K562 (cell line): ENCODE measurements at regions not wholly inside any gene's neighbourhood (a gene's known extent, or its start where the extent isn't known, plus 50 kb on each side); places are given as distances from the start of the nearest gene placed in this dataset.
"Not testable (repeated sequence)": the region's sequence is repeated elsewhere in the genome, so short reads cannot be mapped to it uniquely, and the experiment has no call there.

Experiments used
- ATAC-seq: fragments of 200-7000 bp; cut with Tn5 transposase; 3 replicates; pipeline ENCODE4 v1.9.1; 2020; ENCODE audit warnings: moderate library complexity
- BruUV-seq: library from RNA; stranded (reverse); fragments of 400-500 nt; replicated peaks from 2 replicates; lab custom pipeline; 2021; lab: Mats Ljungman, UMichigan
- CTCF ChIA-PET: fragments of 300-600 bp; formaldehyde crosslinking; extraction: SDS; loops from one replicate; lab custom pipeline; 2021; ENCODE audit warnings: low intra/inter-chr PET ratio; lab: Yijun Ruan, JAX
- POLR2A ChIA-PET: fragments of 300-600, 350-650 bp; sonication (Branson Sonifier 250); formaldehyde crosslinking; extraction: SDS; loops from one replicate; lab custom pipeline; 2021; ENCODE audit warnings: antibody characterized with exemption, inconsistent platforms; lab: Yijun Ruan, JAX
- DNase-seq, 4 experiments: peaks; one replicate each; pipeline versions ENCODE4 v3.0.0 to v3.0.0-alpha.2; 2011 to 2018; ENCODE audit warnings: low spot score in 3 of 4, mixed read lengths in 3 of 4; ENCODE audit errors: extremely low read depth in 1 of 4
- FAIRE-seq: peaks from 2 replicates; lab custom pipeline; 2011; peaks lifted over from hg19 to GRCh38; lab: Jason Lieb, UNC
- H2AFZ ChIP-seq: 2 replicates; pipeline ENCODE4 v1.6.0; 2011; ENCODE audit warnings: low read depth, low read length, control low read depth, inconsistent platforms
- H3K27ac ChIP-seq: fragments of 200-600 bp; 3 replicates; pipeline ENCODE4 v1.8.0; 2011; ENCODE audit warnings: low read depth, mild to moderate bottlenecking, control low read depth, inconsistent platforms, low read length, moderate library complexity, mixed read lengths; ENCODE audit errors: extremely low read depth
- H3K27me3 ChIP-seq, 2 experiments: fragments of 300-600 bp in 1 of 2; 2 replicates in 1 of 2; 3 replicates in 1 of 2; pipeline versions ENCODE4 v1.6.0 to v1.8.0; 2011; ENCODE audit warnings: inconsistent platforms in 2 of 2, low read length in 2 of 2, mild to moderate bottlenecking in 1 of 2, mixed read lengths in 1 of 2, moderate library complexity in 1 of 2; ENCODE audit not compliant: control insufficient read depth in 2 of 2, insufficient read depth in 2 of 2
- H3K36me3 ChIP-seq: fragments of 300-600 bp; 3 replicates; pipeline ENCODE4 v1.8.0; 2011; ENCODE audit warnings: mild to moderate bottlenecking, low read length, inconsistent platforms; ENCODE audit not compliant: control insufficient read depth, insufficient read depth
- H3K4me1 ChIP-seq, 2 experiments: fragments of 200-600 bp in 1 of 2; replicated peaks in 1 of 2; 2 replicates in 1 of 2; 3 replicates in 1 of 2; pipeline versions ENCODE4 v1.5.1 to v1.8.0; 2011; ENCODE audit warnings: inconsistent platforms in 2 of 2, low read length in 2 of 2, mild to moderate bottlenecking in 1 of 2, mixed read lengths in 1 of 2, moderate library complexity in 1 of 2; ENCODE audit not compliant: control insufficient read depth in 2 of 2, insufficient read depth in 2 of 2
- H3K4me2 ChIP-seq: 2 replicates; pipeline ENCODE4 v1.6.1; 2011; ENCODE audit warnings: low read length, control low read depth, inconsistent platforms, mixed read lengths; ENCODE audit not compliant: insufficient read depth
- H3K4me3 ChIP-seq: fragments of 200-600 bp; sonication (generic), shearing (Covaris generic); 2 replicates; pipeline ENCODE4 v1.5.1; 2016; ENCODE audit warnings: control low read depth, inconsistent platforms
- H3K79me2 ChIP-seq: fragments of 200-600 bp; 3 replicates; pipeline ENCODE4 v1.8.0; 2011; ENCODE audit warnings: low read length, inconsistent platforms; ENCODE audit not compliant: control insufficient read depth, insufficient read depth
- H3K9ac ChIP-seq, 2 experiments: 2 replicates each; pipeline versions ENCODE4 v1.6.0 to v1.6.1; 2011; ENCODE audit warnings: low read depth in 2 of 2, low read length in 2 of 2, control low read depth in 1 of 2, inconsistent platforms in 1 of 2, mild to moderate bottlenecking in 1 of 2, mixed read lengths in 1 of 2; ENCODE audit not compliant: insufficient read depth in 1 of 2
- H3K9me1 ChIP-seq: one replicate; pipeline ENCODE4 v1.6.0; 2011; ENCODE audit warnings: inconsistent platforms, mild to moderate bottlenecking, low read length, moderate library complexity; ENCODE audit not compliant: control insufficient read depth, insufficient read depth
- H3K9me3 ChIP-seq: replicated peaks from 2 replicates; pipeline ENCODE4 v1.5.1; 2011; ENCODE audit warnings: low read depth, low read length, inconsistent platforms; ENCODE audit not compliant: control insufficient read depth, insufficient read depth
- H4K20me1 ChIP-seq: replicated peaks from 2 replicates; pipeline ENCODE4 v1.6.1; 2011; ENCODE audit warnings: low read length, inconsistent platforms, mixed read lengths; ENCODE audit not compliant: control insufficient read depth, insufficient read depth
- EGR1 ChIP-seq: fragments of 450-650 bp; conservative IDR thresholded peaks from 2 replicates; pipeline ENCODE4 v1.6.1; 2017; ENCODE audit warnings: mild to moderate bottlenecking
- ETV5 ChIP-seq: sonication (generic); formaldehyde crosslinking; IDR thresholded peaks from 2 replicates; pipeline ENCODE4 v1.4.0; 2020; ENCODE audit warnings: low read depth, mild to moderate bottlenecking, missing genetic modification reagents
- NFRKB ChIP-seq: fragments of 450-650 bp; IDR thresholded peaks from 2 replicates; pipeline ENCODE4 v1.6.1; 2016; ENCODE audit warnings: low read depth
- NR2C2 ChIP-seq, 2 experiments: fragments of 200-800 bp in 1 of 2; sonication (Bioruptor generic) in 1 of 2; sonication (generic) in 1 of 2; formaldehyde crosslinking in 1 of 2; IDR thresholded peaks; 2 replicates each; pipeline versions ENCODE4 v1.6.1 to v1.8.0; 2016 to 2022; ENCODE audit warnings: mild to moderate bottlenecking in 1 of 2, missing compliant biosample characterization in 1 of 2, missing genetic modification characterization in 1 of 2, missing genetic modification reagents in 1 of 2
- POLR2G ChIP-seq: fragments of 200-400 bp; formaldehyde crosslinking; IDR thresholded peaks from 2 replicates; pipeline ENCODE4 v1.6.1; 2017; ENCODE audit warnings: low read depth, mild to moderate bottlenecking, antibody characterized with exemption, low read length, moderate library complexity
- POLR2H ChIP-seq: IDR thresholded peaks from 2 replicates; pipeline ENCODE4 v1.6.1; 2016; ENCODE audit warnings: missing genetic modification characterization, low read depth, mild to moderate bottlenecking, control low read depth, missing compliant biosample characterization, moderate library complexity
- POU5F1 ChIP-seq: fragments of 150-350 bp; IDR thresholded peaks from 2 replicates; pipeline ENCODE4 v1.6.1; 2014; ENCODE audit warnings: borderline replicate concordance, low read length, low read depth, mild to moderate bottlenecking; ENCODE audit not compliant: partially characterized antibody
- RBFOX2 ChIP-seq: fragments of 200-400 bp; formaldehyde crosslinking; IDR thresholded peaks from 2 replicates; pipeline ENCODE4 v1.6.1; 2017; ENCODE audit warnings: low read depth, mild to moderate bottlenecking, low read length, moderate library complexity
- SUPT5H ChIP-seq: fragments of 450-650 bp; IDR thresholded peaks from 2 replicates; pipeline ENCODE4 v1.6.1; 2016
- TAF7 ChIP-seq: fragments of 450-650 bp; IDR thresholded peaks from 2 replicates; pipeline ENCODE4 v1.6.1; 2016; ENCODE audit warnings: missing genetic modification characterization, missing compliant biosample characterization
- TAF9B ChIP-seq: fragments of 450-650 bp; IDR thresholded peaks from 2 replicates; pipeline ENCODE4 v1.6.1; 2018; ENCODE audit warnings: mild to moderate bottlenecking; ENCODE audit not compliant: partially characterized antibody
- ZNF512 ChIP-seq: IDR thresholded peaks from 2 replicates; pipeline ENCODE4 v1.6.1; 2016; ENCODE audit warnings: missing genetic modification characterization, missing compliant biosample characterization
- WGBS: fragments of 100-300 bp; shearing (Covaris generic); methylation state at CpG from one replicate; pipeline ENCODE4 v1.1.6; 2016; ENCODE audit warnings: low coverage, mixed read lengths; ENCODE audit not compliant: insufficient coverage; ENCODE audit errors: missing lambda C conversion rate; 5-methylcytosine and 5-hydroxymethylcytosine counted together
- in situ Hi-C: fragments of 300-500 bp; cut with MboI; formaldehyde crosslinking; loops from 4 replicates; pipeline ENCODE4 v1.15.0; 2018; ENCODE audit warnings: inconsistent platforms, mixed read lengths
- intact Hi-C: fragments of 100-400 bp; cut with micrococcal nuclease; formaldehyde crosslinking; loops from 2 replicates; pipeline ENCODE4 v1.14.2; 2022

DNA sequence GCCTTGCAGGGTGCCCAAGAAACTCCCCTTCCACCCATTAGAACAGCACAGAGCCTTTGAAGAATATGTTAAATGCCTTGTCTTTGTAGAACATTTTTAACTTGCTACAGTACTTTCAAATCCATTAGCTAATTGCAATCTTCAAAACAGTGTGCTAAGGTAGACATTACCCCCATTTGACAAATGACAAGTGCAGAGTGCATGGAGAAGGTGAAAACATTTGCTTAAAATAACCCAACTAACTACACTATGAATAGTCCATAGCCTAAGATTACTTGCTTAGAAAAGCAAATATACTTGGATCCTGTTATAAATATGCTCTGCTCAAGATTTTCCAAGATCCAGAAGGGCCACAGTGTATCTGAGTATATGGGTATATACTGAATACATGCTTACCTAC, 87.0 kb upstream of the G2E3 start:
- Histone ChIP-seq H3K4me3 (no peak overlapping the region), H4K20me1 (no peaks in the 10 kb centered on the region), H3K4me1 (no peaks in the 10 kb centered on the region; a peak in 1 of 5 replicates), H3K27ac (no peak overlapping the region), H3K27me3 (no peaks in the 10 kb centered on the region), H3K36me3 (peaks cover 16% of the 10 kb centered on the region; the same call in 1 of the 3 replicates), H3K9me1 (no peaks in the 10 kb centered on the region), H3K9me3 (no peaks in the 10 kb centered on the region), H2AFZ (no peak overlapping the region), H3K4me2 (no peak overlapping the region)
- FAIRE-seq (no peak), DNase-seq (no peak), ATAC-seq (peak; percentile 60)
- ChIA-PET POLR2A (interaction anchor here (0.7 to 1.0 kb wide), 2 partner anchors 13 to 17 kb away, joined by 3 to 4 read pairs; no protein-coding TSS in a partner anchor), CTCF (no interaction called here)
- in situ Hi-C loops (no loop called here), intact Hi-C loops (no loop called here)
- no TSS peak for BruUV-seq
- TF ChIP-seq RBFOX2 (0 out of 2 replicates have a peak, but pooled peaks have one; percentile 28), POU5F1 (no peak)
- TF ChIP-seq, all 486 proteins: peak for 1
- peaks cover 23% of the 10 kb centered on the region for H3K79me2 ChIP-seq
- no peak overlapping the region for H3K9ac ChIP-seq

GRCh38 chr14:30473846-30474696, 84.9 kb upstream of the G2E3 start:
- H3K4me2 ChIP-seq, result peak overlapping the region; percentile 46; the same call in 1 of the 2 replicates
- H3K27me3 ChIP-seq; FAIRE-seq; H4K20me1 ChIP-seq; intact Hi-C loops; in situ Hi-C loops; H3K9me3 ChIP-seq; H3K9me1 ChIP-seq; H3K4me1 ChIP-seq; CTCF ChIA-PET; TF ChIP-seq NR2C2 (CRISPR knock-in tag; IDR thresholded peaks at IDR 0.05): not testable (repeated sequence)
- H3K79me2 ChIP-seq, result peaks cover 23% of the 10 kb centered on the region
- DNase-seq (peak in 2 of 4 experiments; percentile 3 to 18), ATAC-seq (peak; percentile 40; the same call in 2 of the 3 replicates)
- 0% methylated on average over 7 of the region's 36 CpGs for WGBS
- H2AFZ ChIP-seq, result peak overlapping the region; percentile 72
- POLR2A ChIA-PET, result interaction anchor here (0.7 kb wide), 1 partner anchor 33 kb away, joined by 3 read pairs; no protein-coding TSS in a partner anchor
- TSS peak; percentile 58 for BruUV-seq
- peak overlapping the region; percentile 44 for H3K4me3 ChIP-seq
- H3K36me3 ChIP-seq, result peaks cover 13% of the 10 kb centered on the region; the same call in 1 of the 3 replicates
- peak overlapping the region; percentile 55 to 87 for H3K9ac ChIP-seq
- peak overlapping the region; percentile 84 for H3K27ac ChIP-seq
- 0 out of 2 replicates have a peak, but pooled peaks have one; percentile 29 for TF ChIP-seq POLR2H (tag)
- TF ChIP-seq ETV5 (CRISPR knock-in tag), result 0 out of 2 replicates have a peak, but pooled peaks have one; percentile 30
- TF ChIP-seq ZNF512, result peak; percentile 39; the same call in 1 of the 2 replicates
- TF ChIP-seq NR2C2 (tag; IDR thresholded peaks at IDR 0.05), result peak; percentile 16; the same call in 1 of the 2 replicates
- peak; percentile 38; the same call in 1 of the 2 replicates for TF ChIP-seq SUPT5H
- 0 out of 2 replicates have a peak, but pooled peaks have one; percentile 13 for TF ChIP-seq EGR1
- peak; percentile 59 for TF ChIP-seq RBFOX2
- TF ChIP-seq NFRKB, result peak; percentile 89
- 0 out of 2 replicates have a peak, but pooled peaks have one; percentile 40 for TF ChIP-seq POLR2G
- TF ChIP-seq TAF7 (tag), result peak; percentile 53; the same call in 1 of the 2 replicates
- TF ChIP-seq TAF9B, result peak; percentile 32
